B cell (primary cell): ENCODE measurements at regions not wholly inside any gene's neighbourhood (a gene's known extent, or its start where the extent isn't known, plus 50 kb on each side); places are given as distances from the start of the nearest gene placed in this dataset.

ENCODE experiments used
- ATAC-seq: fragments of 200-7000 bp; cut with Tn5 transposase; one replicate; pipeline ENCODE4 v1.10.0; 2021; ENCODE audit warnings: low read depth, mild to moderate bottlenecking, moderate number of reproducible peaks, moderate library complexity
- CTCF ChIA-PET: fragments of 350-600 bp; sonication (Branson Sonifier 250); formaldehyde crosslinking; loops from one replicate; lab custom pipeline; 2021; ENCODE audit warnings: antibody characterized with exemption, inconsistent platforms; lab: Charles Lee
- POLR2A ChIA-PET: fragments of 350-600 bp; sonication (Branson Sonifier 250); formaldehyde crosslinking; loops from one replicate; lab custom pipeline; 2021; ENCODE audit warnings: antibody characterized with exemption; lab: Charles Lee
- DNase-seq: peaks from one replicate; pipeline ENCODE4 v3.0.0; 2013
- H2AFZ ChIP-seq: 2 replicates; pipeline ENCODE4 v1.6.1; 2012; ENCODE audit warnings: mild to moderate bottlenecking, low read depth, low read length; ENCODE audit not compliant: insufficient read depth, poor library complexity, severe bottlenecking
- H3K27ac ChIP-seq, 2 donors: 1 replicate in 1 of 2; 2 replicates in 1 of 2; pipeline ENCODE4 v1.5.1; 2012 to 2013; ENCODE audit warnings: low read length in 2 of 2, mild to moderate bottlenecking in 2 of 2, moderate library complexity in 1 of 2
- H3K27me3 ChIP-seq, 4 experiments: fragments of 200-600 bp in 1 of 4; sonication (generic) in 1 of 4; replicated peaks in 1 of 4; 1 replicate in 2 of 4; 2 replicates in 2 of 4; pipeline versions ENCODE4 v1.6.1 to v1.7.0; 2013 to 2016; ENCODE audit warnings: low read length in 3 of 4, mild to moderate bottlenecking in 2 of 4, mixed read lengths in 1 of 4, moderate library complexity in 1 of 4; ENCODE audit not compliant: insufficient read depth in 4 of 4, control insufficient read depth in 3 of 4; ENCODE audit errors: control extremely low read depth in 1 of 4
- H3K36me3 ChIP-seq, 2 experiments: replicated peaks in 1 of 2; 1 replicate in 1 of 2; 2 replicates in 1 of 2; pipeline versions ENCODE4 v1.6.1 to v1.7.1; 2013; ENCODE audit warnings: low read length in 1 of 2; ENCODE audit not compliant: insufficient read depth in 2 of 2, control insufficient read depth in 1 of 2; ENCODE audit errors: control extremely low read depth in 1 of 2, extremely low read depth in 1 of 2
- H3K4me1 ChIP-seq, 2 donors: fragments of 200-600 bp in 1 of 2; sonication (generic) in 1 of 2; 1 replicate in 1 of 2; 2 replicates in 1 of 2; pipeline versions ENCODE4 v1.5.1 to v1.6.1; 2013 to 2017; ENCODE audit warnings: low read length in 2 of 2; ENCODE audit not compliant: control insufficient read depth in 2 of 2, insufficient read depth in 2 of 2
- H3K4me2 ChIP-seq: replicated peaks from 2 replicates; pipeline ENCODE3; 2012; ENCODE audit warnings: mild to moderate bottlenecking, low read depth, low read length; ENCODE audit not compliant: poor library complexity, severe bottlenecking
- H3K4me3 ChIP-seq, 5 experiments: fragments of 200-600 bp in 1 of 5; sonication (generic) in 1 of 5; 1 replicate in 3 of 5; 2 replicates in 2 of 5; pipeline versions ENCODE4 v1.5.1 to v1.7.0; 2011 to 2016; ENCODE audit warnings: low read length in 4 of 5, mild to moderate bottlenecking in 4 of 5, low read depth in 2 of 5, control low read depth in 1 of 5, moderate library complexity in 1 of 5; ENCODE audit not compliant: insufficient read depth in 1 of 5; ENCODE audit errors: control extremely low read depth in 1 of 5, extremely low read depth in 1 of 5
- H3K79me2 ChIP-seq: fragments of 200-600 bp; sonication (generic); one replicate; pipeline ENCODE4 v1.6.0; 2016; ENCODE audit warnings: low read length; ENCODE audit not compliant: control insufficient read depth, insufficient read depth
- H3K9ac ChIP-seq: fragments of 200-600 bp; sonication (generic); 2 replicates; pipeline ENCODE4 v1.6.1; 2017; ENCODE audit warnings: mild to moderate bottlenecking, low read length, moderate library complexity
- H3K9me3 ChIP-seq, 3 donors: one replicate each; pipeline versions ENCODE4 v1.6.1 to v1.7.1; 2013; ENCODE audit warnings: low read length in 2 of 3; ENCODE audit not compliant: control insufficient read depth in 2 of 3, insufficient read depth in 1 of 3; ENCODE audit errors: control extremely low read depth in 1 of 3
- H4K20me1 ChIP-seq: 2 replicates; pipeline ENCODE4 v1.6.0; 2012; ENCODE audit warnings: mild to moderate bottlenecking, low read length; ENCODE audit not compliant: insufficient read depth, control insufficient read depth, poor library complexity, severe bottlenecking
- H3K27ac Mint-ChIP-seq: one replicate; pipeline ENCODE4 v1.8.0; 2021; ENCODE audit warnings: mixed read lengths
- H3K27me3 Mint-ChIP-seq: one replicate; pipeline ENCODE4 v1.8.0; 2021; ENCODE audit warnings: mixed read lengths
- H3K4me1 Mint-ChIP-seq: one replicate; pipeline ENCODE4 v1.8.0; 2021; ENCODE audit warnings: mixed read lengths
- H3K4me3 Mint-ChIP-seq: one replicate; pipeline ENCODE4 v1.8.0; 2021; ENCODE audit warnings: mixed read lengths
- H3K9me3 Mint-ChIP-seq: one replicate; pipeline ENCODE4 v1.8.0; 2022; ENCODE audit warnings: mixed read lengths; ENCODE audit not compliant: insufficient read depth
- CTCF ChIP-seq: fragments of 200-600 bp; IDR thresholded peaks from one replicate; pipeline ENCODE4 v1.8.0; 2022; ENCODE audit warnings: antibody characterized with exemption, mild to moderate bottlenecking
- EZH2 ChIP-seq: IDR thresholded peaks from 2 replicates; pipeline ENCODE4 v1.6.1; 2012; ENCODE audit warnings: borderline replicate concordance, low read depth, mild to moderate bottlenecking, moderate library complexity, low read length; ENCODE audit not compliant: insufficient read depth, poor library complexity, severe bottlenecking
- WGBS: methylation state at CpG from one replicate; pipeline ENCODE4 v1.1.5; 2013; ENCODE audit warnings: missing lambda C conversion rate; ENCODE audit not compliant: insufficient coverage; 5-methylcytosine and 5-hydroxymethylcytosine counted together
- intact Hi-C: fragments of 100-400 bp; cut with micrococcal nuclease; formaldehyde crosslinking; loops from one replicate; pipeline ENCODE4 v1.10.0; 2022

DNA sequence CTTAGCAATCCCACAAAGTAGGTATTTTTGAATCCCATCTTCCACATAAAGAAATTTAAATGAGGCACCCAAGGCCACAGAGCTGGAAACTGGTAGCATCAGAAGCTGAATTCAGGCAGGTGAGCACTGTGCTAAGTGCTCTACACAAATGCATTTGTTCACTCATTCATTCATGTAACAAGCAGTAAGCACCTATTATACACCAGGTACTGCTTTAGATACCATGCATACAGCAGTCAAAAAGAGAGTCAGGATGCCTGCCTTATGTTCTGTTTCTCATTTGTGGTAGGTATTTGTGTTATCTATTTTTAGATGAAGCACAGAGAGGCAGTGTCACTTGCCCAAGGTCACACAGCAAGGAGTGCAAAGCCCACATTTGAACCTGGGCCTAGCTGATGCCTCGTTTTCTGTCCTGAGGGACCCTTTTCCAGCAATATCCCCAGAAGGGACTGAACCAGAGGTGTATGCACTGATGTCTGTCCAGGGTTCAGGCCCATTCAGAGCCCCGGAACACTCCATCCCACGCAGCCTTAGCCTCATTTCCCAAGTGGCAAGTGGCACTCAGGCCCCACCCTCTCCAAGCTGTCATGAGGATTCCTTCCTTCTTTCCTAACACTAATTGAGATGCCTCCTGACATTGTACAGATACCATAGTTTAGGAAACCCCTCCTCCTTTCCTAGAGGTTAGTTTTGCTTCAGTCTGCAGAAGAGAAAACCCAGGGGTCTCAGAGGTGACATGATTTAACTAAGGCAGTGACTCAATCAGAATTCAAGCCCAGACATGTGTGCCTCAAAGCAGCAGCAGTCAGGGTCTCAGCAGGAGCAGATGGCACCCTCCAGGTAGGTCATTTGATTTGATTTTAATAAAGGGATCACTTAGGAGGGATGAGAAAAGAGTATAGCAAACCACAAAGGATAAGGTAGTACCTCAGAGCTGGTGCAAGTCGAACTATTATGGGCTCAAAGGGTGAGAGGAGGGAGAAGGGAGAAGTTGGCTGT is 61.2 kb upstream of the SIRPA start:
- Histone ChIP-seq H3K36me3 (no peaks in the 10 kb centered on the region), H3K4me3 (no peak overlapping the region), H3K27me3 (peaks cover 0 to 4% (median under 1%) of the 10 kb centered on the region in 4 experiments), H3K4me2 (no peak overlapping the region), H3K4me1 (peaks cover 7 to 13% of the 10 kb centered on the region in 2 donors), H3K79me2 (no peaks in the 10 kb centered on the region), H3K27ac (no peak overlapping the region), H4K20me1 (no peaks in the 10 kb centered on the region), H3K9ac (no peak overlapping the region), H2AFZ (no peak overlapping the region), H3K9me3 (no peaks in the 10 kb centered on the region)
- ATAC-seq (no peak), DNase-seq (no peak)
- no peak overlapping the region for H3K4me3 Mint-ChIP-seq
- H3K27me3 Mint-ChIP-seq, result peaks cover 8% of the 10 kb centered on the region
- intact Hi-C loops, result no loop called here
- no peaks in the 10 kb centered on the region for H3K9me3 Mint-ChIP-seq
- H3K4me1 Mint-ChIP-seq, result peaks cover 16% of the 10 kb centered on the region
- WGBS, result 84% methylated on average over 4 of the region's 4 CpGs
- ChIA-PET POLR2A (no interaction called here), CTCF (interaction anchor here (1.8 kb wide), 1 partner anchor 32 kb away, joined by 7 read pairs; no protein-coding TSS in a partner anchor)
- no peak overlapping the region for H3K27ac Mint-ChIP-seq
- TF ChIP-seq EZH2 (no peak), CTCF (no peak)

GRCh38 chr20:1833216-1833615 is 62.0 kb upstream of the SIRPA start:
- H3K27me3 ChIP-seq, result peaks cover 0 to 4% (median 0%) of the 10 kb centered on the region in 4 experiments
- H3K4me1 ChIP-seq, result peaks cover 7 to 17% of the 10 kb centered on the region in 2 donors
- H3K36me3 ChIP-seq, result no peaks in the 10 kb centered on the region
- no peak overlapping the region for H3K9ac ChIP-seq
- no peaks in the 10 kb centered on the region for H3K9me3 Mint-ChIP-seq
- TF ChIP-seq CTCF, result no peak
- TF ChIP-seq EZH2, result no peak
- H3K27me3 Mint-ChIP-seq, result peaks cover 8% of the 10 kb centered on the region
- H3K4me3 ChIP-seq, result no peak overlapping the region
- H3K9me3 ChIP-seq, result no peaks in the 10 kb centered on the region
- H4K20me1 ChIP-seq, result no peaks in the 10 kb centered on the region
- H3K79me2 ChIP-seq, result no peaks in the 10 kb centered on the region
- H3K4me2 ChIP-seq, result no peak overlapping the region
- intact Hi-C loops, result no loop called here
- no peak overlapping the region for H3K27ac Mint-ChIP-seq
- H3K4me1 Mint-ChIP-seq, result peaks cover 21% of the 10 kb centered on the region
- ChIA-PET POLR2A (interaction anchor here (0.9 kb wide), 1 partner anchor 12 kb away, joined by 3 read pairs; no protein-coding TSS in a partner anchor), CTCF (interaction anchor here (1.8 kb wide), 1 partner anchor 31 kb away, joined by 7 read pairs; no protein-coding TSS in a partner anchor)
- no peak overlapping the region for H2AFZ ChIP-seq
- DNase-seq (no peak), ATAC-seq (no peak)
- no peak overlapping the region for H3K4me3 Mint-ChIP-seq
- H3K27ac ChIP-seq, result no peak overlapping the region
- 100% methylated on average over 4 of the region's 4 CpGs for WGBS
